A673 (cell line): ENCODE measurements at regions not wholly inside any gene's neighbourhood (a gene's known extent, or its start where the extent isn't known, plus 50 kb on each side); places are given as distances from the start of the nearest gene placed in this dataset.
"Not testable (repeated sequence)": the region's sequence is repeated elsewhere in the genome, so short reads cannot be mapped to it uniquely, and the experiment has no call there.

Experiments
- BruUV-seq: library from RNA; stranded (reverse); fragments of 400-500 nt; replicated peaks from 2 replicates; lab custom pipeline; 2021; lab: Mats Ljungman, UMichigan
- CTCF ChIA-PET: fragments of 300-600 bp; sonication (Branson Sonifier 250); formaldehyde crosslinking; loops from one replicate; lab custom pipeline; 2022; ENCODE audit warnings: antibody characterized with exemption; lab: Charles Lee
- POLR2A ChIA-PET: fragments of 300-600 bp; sonication (Branson Sonifier 250); formaldehyde crosslinking; loops from one replicate; lab custom pipeline; 2022; ENCODE audit warnings: antibody characterized with exemption; ENCODE audit not compliant: low non-redundant PET; lab: Charles Lee
- DNase-seq: peaks from one replicate; pipeline ENCODE4 v3.0.0-alpha.2; 2015; ENCODE audit warnings: low spot score
- H3K27ac ChIP-seq: fragments of 200-600 bp; sonication (generic); 2 replicates; pipeline ENCODE4 v1.5.1; 2016; ENCODE audit warnings: mixed run types, low read depth, mild to moderate bottlenecking, mixed read lengths, antibody characterized with exemption, low read length; ENCODE audit not compliant: poor library complexity, severe bottlenecking
- H3K27me3 ChIP-seq: fragments of 200-600 bp; sonication (generic); replicated peaks from 2 replicates; pipeline ENCODE4 v1.6.1; 2017; ENCODE audit warnings: mixed run types, low read depth, mild to moderate bottlenecking, mixed read lengths, antibody characterized with exemption, low read length; ENCODE audit not compliant: insufficient read depth, poor library complexity
- H3K36me3 ChIP-seq: fragments of 200-600 bp; sonication (generic); 2 replicates; pipeline ENCODE4 v1.6.1; 2016; ENCODE audit warnings: mixed run types, mild to moderate bottlenecking, mixed read lengths, antibody characterized with exemption, low read length; ENCODE audit not compliant: insufficient read depth, poor library complexity, severe bottlenecking
- H3K4me1 ChIP-seq: fragments of 200-600 bp; sonication (generic); 2 replicates; pipeline ENCODE4 v1.6.1; 2017; ENCODE audit warnings: mixed run types, mild to moderate bottlenecking, mixed read lengths, antibody characterized with exemption, low read length; ENCODE audit not compliant: insufficient read depth, poor library complexity, severe bottlenecking
- H3K4me3 ChIP-seq: fragments of 200-600 bp; sonication (generic); 2 replicates; pipeline ENCODE4 v1.5.1; 2016; ENCODE audit warnings: low read depth, mixed run types, mild to moderate bottlenecking, mixed read lengths, low read length; ENCODE audit not compliant: poor library complexity, severe bottlenecking
- H3K9me3 ChIP-seq: fragments of 200-600 bp; sonication (generic); 2 replicates; pipeline ENCODE4 v1.6.1; 2016; ENCODE audit warnings: mixed run types, low read depth, mild to moderate bottlenecking, mixed read lengths, antibody characterized with exemption, low read length; ENCODE audit not compliant: poor library complexity, severe bottlenecking
- EZH2 ChIP-seq: fragments of 200-600 bp; sonication (generic); IDR thresholded peaks from 2 replicates; pipeline ENCODE4 v1.6.1; 2017; ENCODE audit warnings: borderline replicate concordance, low read depth, mild to moderate bottlenecking, mixed read lengths, antibody characterized with exemption, low read length; ENCODE audit not compliant: poor library complexity, severe bottlenecking
- intact Hi-C: fragments of 100-400 bp; cut with micrococcal nuclease; formaldehyde crosslinking; loops from one replicate; pipeline ENCODE4 v1.10.0; 2022; ENCODE audit not compliant: unreplicated experiment
- TF ChIP-seq, protein P1 (sequence below): fragments of 300-800, 200-600 bp; sonication (generic); conservative IDR thresholded peaks from 2 replicates; pipeline ENCODE4 v1.5.1; 2017; ENCODE audit warnings: low read depth, mild to moderate bottlenecking, antibody characterized with exemption, low read length, moderate library complexity, mixed read lengths

DNA sequence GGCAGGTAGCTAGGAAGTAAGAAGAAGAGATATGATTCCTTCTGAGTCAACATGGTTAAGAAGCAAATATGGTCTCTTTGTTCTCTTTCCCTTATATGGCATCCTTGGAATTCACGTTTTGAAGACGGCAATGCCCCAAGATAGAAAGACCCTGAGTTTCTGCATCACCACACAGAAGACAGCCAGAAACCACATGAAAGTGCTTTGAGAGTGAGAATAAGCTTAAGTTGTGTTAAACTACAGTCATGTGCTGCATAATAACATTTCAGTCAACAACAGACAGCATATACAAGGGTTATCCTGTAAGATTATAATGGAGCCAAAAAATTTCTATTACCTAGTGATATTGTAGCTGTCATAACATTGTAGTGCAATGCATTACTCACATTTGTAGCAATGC lies 89.9 kb upstream of the STEAP1 start:
- intact Hi-C loops, result no loop called here
- no TSS peak for BruUV-seq
- ChIA-PET CTCF (no interaction called here), POLR2A (no interaction called here)
- DNase-seq, result no peak
- TF ChIP-seq EZH2, result no peak
- TF ChIP-seq, protein P1, sequence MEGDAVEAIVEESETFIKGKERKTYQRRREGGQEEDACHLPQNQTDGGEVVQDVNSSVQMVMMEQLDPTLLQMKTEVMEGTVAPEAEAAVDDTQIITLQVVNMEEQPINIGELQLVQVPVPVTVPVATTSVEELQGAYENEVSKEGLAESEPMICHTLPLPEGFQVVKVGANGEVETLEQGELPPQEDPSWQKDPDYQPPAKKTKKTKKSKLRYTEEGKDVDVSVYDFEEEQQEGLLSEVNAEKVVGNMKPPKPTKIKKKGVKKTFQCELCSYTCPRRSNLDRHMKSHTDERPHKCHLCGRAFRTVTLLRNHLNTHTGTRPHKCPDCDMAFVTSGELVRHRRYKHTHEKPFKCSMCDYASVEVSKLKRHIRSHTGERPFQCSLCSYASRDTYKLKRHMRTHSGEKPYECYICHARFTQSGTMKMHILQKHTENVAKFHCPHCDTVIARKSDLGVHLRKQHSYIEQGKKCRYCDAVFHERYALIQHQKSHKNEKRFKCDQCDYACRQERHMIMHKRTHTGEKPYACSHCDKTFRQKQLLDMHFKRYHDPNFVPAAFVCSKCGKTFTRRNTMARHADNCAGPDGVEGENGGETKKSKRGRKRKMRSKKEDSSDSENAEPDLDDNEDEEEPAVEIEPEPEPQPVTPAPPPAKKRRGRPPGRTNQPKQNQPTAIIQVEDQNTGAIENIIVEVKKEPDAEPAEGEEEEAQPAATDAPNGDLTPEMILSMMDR, result no peak
- Histone ChIP-seq H3K36me3 (no peaks in the 10 kb centered on the region), H3K27ac (no peak overlapping the region), H3K4me3 (no peak overlapping the region), H3K9me3 (no peaks in the 10 kb centered on the region), H3K27me3 (peaks cover 37% of the 10 kb centered on the region), H3K4me1 (no peaks in the 10 kb centered on the region)

DNA sequence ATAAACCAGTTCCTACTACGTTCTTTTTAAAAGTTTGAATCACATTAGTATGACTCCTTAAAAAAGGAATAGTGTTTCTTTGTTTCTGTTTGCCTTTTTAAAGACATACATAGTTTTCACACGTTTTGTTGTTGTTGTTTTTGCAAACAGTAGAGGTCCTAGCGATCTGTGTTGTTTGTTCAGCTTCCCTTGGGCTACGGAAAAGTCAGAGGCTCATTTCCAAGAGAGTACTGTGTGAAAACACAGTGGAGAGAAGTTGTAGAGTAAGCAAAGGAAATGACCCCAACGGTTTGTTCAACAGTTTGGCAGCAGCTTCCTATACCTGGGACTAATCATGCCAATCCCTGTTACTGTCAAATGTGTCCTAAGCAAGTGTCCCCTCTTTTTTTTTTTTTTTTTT lies 87.1 kb upstream of the STEAP1 start:
- CTCF ChIA-PET, result interaction anchor here (0.7 kb wide), 1 partner anchor 20 kb away, joined by 5 read pairs; no protein-coding TSS in a partner anchor
- POLR2A ChIA-PET, result no interaction called here
- Histone ChIP-seq H3K9me3 (no peaks in the 10 kb centered on the region), H3K4me1 (no peaks in the 10 kb centered on the region), H3K36me3 (no peaks in the 10 kb centered on the region), H3K27ac (no peak overlapping the region), H3K27me3 (peaks cover 16% of the 10 kb centered on the region), H3K4me3 (no peak overlapping the region)
- no peak for DNase-seq
- TF ChIP-seq, protein P1, result no peak
- TF ChIP-seq EZH2, result no peak
- BruUV-seq, result no TSS peak
- intact Hi-C loops, result no loop called here

DNA sequence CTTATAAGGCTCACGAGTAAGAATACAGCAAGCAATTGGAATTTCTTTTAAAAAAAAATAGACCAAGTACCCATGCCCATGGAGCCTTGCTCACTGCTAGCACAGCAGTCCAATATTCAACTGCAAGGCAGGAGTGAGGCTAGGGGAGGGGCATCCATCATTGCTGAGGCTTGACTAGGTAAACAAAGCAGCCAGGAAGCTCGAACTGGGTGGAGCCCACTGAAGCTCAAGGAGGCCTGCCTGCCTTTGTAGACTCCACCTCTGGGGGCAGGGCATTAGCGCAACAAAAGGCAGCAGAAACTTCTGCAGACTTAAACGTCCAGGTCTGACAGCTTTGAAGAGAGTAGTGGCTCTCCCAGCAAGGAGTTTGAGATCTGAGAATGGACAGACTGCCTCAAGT lies 84.0 kb upstream of the STEAP1 start:
- H3K4me1 ChIP-seq, intact Hi-C loops, DNase-seq, CTCF ChIA-PET, POLR2A ChIA-PET, H3K4me3 ChIP-seq, H3K9me3 ChIP-seq, H3K27ac ChIP-seq, H3K36me3 ChIP-seq, BruUV-seq: not testable (repeated sequence)
- peaks cover 12% of the 10 kb centered on the region for H3K27me3 ChIP-seq

DNA sequence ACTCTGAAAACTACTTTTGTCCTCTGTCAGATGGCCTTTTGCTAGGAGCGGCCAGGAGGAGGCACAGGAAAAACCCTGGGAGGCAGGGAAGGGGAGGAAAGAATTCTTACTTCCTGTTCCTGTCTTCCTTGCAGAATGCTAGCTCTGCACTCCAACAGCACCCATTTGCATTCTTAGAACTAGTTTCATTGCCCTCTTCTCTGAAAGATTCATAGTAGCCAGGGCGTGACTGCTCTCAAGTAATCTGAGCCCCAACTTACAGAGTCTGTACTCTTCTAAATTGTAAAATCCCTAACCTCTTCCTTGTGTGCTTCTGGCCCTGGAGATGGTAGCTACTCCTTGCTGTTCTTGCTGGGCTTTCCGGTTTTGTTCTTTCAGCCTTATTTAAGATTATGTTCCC lies 75.3 kb upstream of the STEAP1 start:
- Histone ChIP-seq H3K27me3 (peaks cover under 1% of the 10 kb centered on the region), H3K4me3 (no peak overlapping the region), H3K36me3 (no peaks in the 10 kb centered on the region), H3K9me3 (no peaks in the 10 kb centered on the region), H3K4me1 (no peaks in the 10 kb centered on the region), H3K27ac (no peak overlapping the region)
- ChIA-PET POLR2A (no interaction called here), CTCF (no interaction called here)
- TF ChIP-seq, protein P1, result no peak
- BruUV-seq, result no TSS peak
- intact Hi-C loops, result no loop called here
- DNase-seq, result no peak
